ENCODE measurements at regions not wholly inside any gene's neighbourhood (a gene's known extent, or its start where the extent isn't known, plus 50 kb on each side); places are given as distances from the start of the nearest gene placed in this dataset.
A peak's percentile ranks its signal among the peaks of the same experiment; 100 is the strongest.

GRCh38 chr15:77543159-77543882, 89.4 kb downstream of the LINGO1 start:
- peak; percentile 85 for DNase-seq (ENCODE audit: low spot score)
- in situ Hi-C loops (cut with HindIII; ENCODE audit: low sequenced_read_pairs) = loop anchor here (10.0 kb wide), 1 partner anchor 61 kb away; no protein-coding TSS in a partner anchor

GRCh38 chr15:77542491-77543001, 90.2 kb downstream of the LINGO1 start:
- in situ Hi-C loops (cut with HindIII; ENCODE audit: low sequenced_read_pairs) = loop anchor here (10.0 kb wide), 1 partner anchor 62 kb away; no protein-coding TSS in a partner anchor
- no peak for DNase-seq (ENCODE audit: low spot score)

GRCh38 chr15:77541421-77542181, 91.1 kb downstream of the LINGO1 start:
- DNase-seq (ENCODE audit: low spot score) = peak; percentile 30
- in situ Hi-C loops (cut with HindIII; ENCODE audit: low sequenced_read_pairs) = loop anchor here (10.0 kb wide), 1 partner anchor 63 kb away; no protein-coding TSS in a partner anchor

- in situ Hi-C loops (cut with HindIII; ENCODE audit: low sequenced_read_pairs) = loop anchor here (10.0 kb wide), 1 partner anchor 64 kb away; no protein-coding TSS in a partner anchor
- DNase-seq (ENCODE audit: low spot score) = no peak
Measured at GRCh38 chr15:77540312-77541060, 92.2 kb downstream of the LINGO1 start.

GRCh38 chr15:77538793-77539497, 93.8 kb downstream of the LINGO1 start:
- in situ Hi-C loops (cut with HindIII; ENCODE audit: low sequenced_read_pairs) = no loop called here
- DNase-seq (ENCODE audit: low spot score) = no peak

- in situ Hi-C loops (cut with HindIII; ENCODE audit: low sequenced_read_pairs) = no loop called here
- DNase-seq (ENCODE audit: low spot score) = no peak
Measured at GRCh38 chr15:77538027-77538451, 94.7 kb downstream of the LINGO1 start.

GRCh38 chr15:77537006-77537405, 95.7 kb downstream of the LINGO1 start:
- in situ Hi-C loops (cut with HindIII; ENCODE audit: low sequenced_read_pairs) = no loop called here
- no peak for DNase-seq (ENCODE audit: low spot score)

GRCh38 chr15:77535845-77536244, 96.9 kb downstream of the LINGO1 start:
- in situ Hi-C loops (cut with HindIII; ENCODE audit: low sequenced_read_pairs) = no loop called here
- no peak for DNase-seq (ENCODE audit: low spot score)

Measured in G401 (cell line).